K562 (cell line): ENCODE measurements at regions not wholly inside any gene's neighbourhood (a gene's known extent, or its start where the extent isn't known, plus 50 kb on each side); places are given as distances from the start of the nearest gene placed in this dataset.

Experiments used
- ATAC-seq: fragments of 200-7000 bp; cut with Tn5 transposase; 3 replicates; pipeline ENCODE4 v1.9.1; 2020; ENCODE audit warnings: moderate library complexity
- BruUV-seq: library from RNA; stranded (reverse); fragments of 400-500 nt; replicated peaks from 2 replicates; lab custom pipeline; 2021; lab: Mats Ljungman, UMichigan
- CTCF ChIA-PET: fragments of 300-600 bp; formaldehyde crosslinking; extraction: SDS; loops from one replicate; lab custom pipeline; 2021; ENCODE audit warnings: low intra/inter-chr PET ratio; lab: Yijun Ruan, JAX
- POLR2A ChIA-PET: fragments of 300-600, 350-650 bp; sonication (Branson Sonifier 250); formaldehyde crosslinking; extraction: SDS; loops from one replicate; lab custom pipeline; 2021; ENCODE audit warnings: antibody characterized with exemption, inconsistent platforms; lab: Yijun Ruan, JAX
- DNase-seq, 4 experiments: peaks; one replicate each; pipeline versions ENCODE4 v3.0.0 to v3.0.0-alpha.2; 2011 to 2018; ENCODE audit warnings: low spot score in 3 of 4, mixed read lengths in 3 of 4; ENCODE audit errors: extremely low read depth in 1 of 4
- FAIRE-seq: peaks from 2 replicates; lab custom pipeline; 2011; peaks lifted over from hg19 to GRCh38; lab: Jason Lieb, UNC
- H2AFZ ChIP-seq: 2 replicates; pipeline ENCODE4 v1.6.0; 2011; ENCODE audit warnings: low read depth, low read length, control low read depth, inconsistent platforms
- H3K27ac ChIP-seq: fragments of 200-600 bp; 3 replicates; pipeline ENCODE4 v1.8.0; 2011; ENCODE audit warnings: low read depth, mild to moderate bottlenecking, control low read depth, inconsistent platforms, low read length, moderate library complexity, mixed read lengths; ENCODE audit errors: extremely low read depth
- H3K27me3 ChIP-seq, 2 experiments: fragments of 300-600 bp in 1 of 2; 2 replicates in 1 of 2; 3 replicates in 1 of 2; pipeline versions ENCODE4 v1.6.0 to v1.8.0; 2011; ENCODE audit warnings: inconsistent platforms in 2 of 2, low read length in 2 of 2, mild to moderate bottlenecking in 1 of 2, mixed read lengths in 1 of 2, moderate library complexity in 1 of 2; ENCODE audit not compliant: control insufficient read depth in 2 of 2, insufficient read depth in 2 of 2
- H3K36me3 ChIP-seq: fragments of 300-600 bp; 3 replicates; pipeline ENCODE4 v1.8.0; 2011; ENCODE audit warnings: mild to moderate bottlenecking, low read length, inconsistent platforms; ENCODE audit not compliant: control insufficient read depth, insufficient read depth
- H3K4me1 ChIP-seq, 2 experiments: fragments of 200-600 bp in 1 of 2; replicated peaks in 1 of 2; 2 replicates in 1 of 2; 3 replicates in 1 of 2; pipeline versions ENCODE4 v1.5.1 to v1.8.0; 2011; ENCODE audit warnings: inconsistent platforms in 2 of 2, low read length in 2 of 2, mild to moderate bottlenecking in 1 of 2, mixed read lengths in 1 of 2, moderate library complexity in 1 of 2; ENCODE audit not compliant: control insufficient read depth in 2 of 2, insufficient read depth in 2 of 2
- H3K4me2 ChIP-seq: 2 replicates; pipeline ENCODE4 v1.6.1; 2011; ENCODE audit warnings: low read length, control low read depth, inconsistent platforms, mixed read lengths; ENCODE audit not compliant: insufficient read depth
- H3K4me3 ChIP-seq: fragments of 200-600 bp; sonication (generic), shearing (Covaris generic); 2 replicates; pipeline ENCODE4 v1.5.1; 2016; ENCODE audit warnings: control low read depth, inconsistent platforms
- H3K79me2 ChIP-seq: fragments of 200-600 bp; 3 replicates; pipeline ENCODE4 v1.8.0; 2011; ENCODE audit warnings: low read length, inconsistent platforms; ENCODE audit not compliant: control insufficient read depth, insufficient read depth
- H3K9ac ChIP-seq, 2 experiments: 2 replicates each; pipeline versions ENCODE4 v1.6.0 to v1.6.1; 2011; ENCODE audit warnings: low read depth in 2 of 2, low read length in 2 of 2, control low read depth in 1 of 2, inconsistent platforms in 1 of 2, mild to moderate bottlenecking in 1 of 2, mixed read lengths in 1 of 2; ENCODE audit not compliant: insufficient read depth in 1 of 2
- H3K9me1 ChIP-seq: one replicate; pipeline ENCODE4 v1.6.0; 2011; ENCODE audit warnings: inconsistent platforms, mild to moderate bottlenecking, low read length, moderate library complexity; ENCODE audit not compliant: control insufficient read depth, insufficient read depth
- H3K9me3 ChIP-seq: replicated peaks from 2 replicates; pipeline ENCODE4 v1.5.1; 2011; ENCODE audit warnings: low read depth, low read length, inconsistent platforms; ENCODE audit not compliant: control insufficient read depth, insufficient read depth
- H4K20me1 ChIP-seq: replicated peaks from 2 replicates; pipeline ENCODE4 v1.6.1; 2011; ENCODE audit warnings: low read length, inconsistent platforms, mixed read lengths; ENCODE audit not compliant: control insufficient read depth, insufficient read depth
- DNMT1 ChIP-seq: fragments of 450-650 bp; IDR thresholded peaks from 2 replicates; pipeline ENCODE4 v1.6.1; 2016; ENCODE audit warnings: antibody characterized with exemption, mild to moderate bottlenecking
- LEF1 ChIP-seq: fragments of 450-650 bp; IDR thresholded peaks from 2 replicates; pipeline ENCODE4 v1.6.1; 2016; ENCODE audit warnings: mild to moderate bottlenecking
- NFYB ChIP-seq: IDR thresholded peaks from 2 replicates; pipeline ENCODE4 v1.6.1; 2011; ENCODE audit warnings: mild to moderate bottlenecking, moderate library complexity; ENCODE audit not compliant: insufficient read length; ENCODE audit errors: extremely low read depth
- SNRNP70 ChIP-seq: fragments of 200-400 bp; formaldehyde crosslinking; optimal IDR thresholded peaks from 2 replicates; pipeline ENCODE3; 2017; ENCODE audit warnings: low read depth, low read length
- ZNF316 ChIP-seq: fragments of 450-650 bp; IDR thresholded peaks from 2 replicates; pipeline ENCODE4 v1.6.1; 2016
- ZNF584 ChIP-seq: fragments of 200-800 bp; sonication (Bioruptor generic); IDR thresholded peaks from 2 replicates; pipeline ENCODE4 v1.6.1; 2016; ENCODE audit warnings: low read depth, mild to moderate bottlenecking, missing genetic modification characterization, missing compliant biosample characterization
- WGBS: fragments of 100-300 bp; shearing (Covaris generic); methylation state at CpG from one replicate; pipeline ENCODE4 v1.1.6; 2016; ENCODE audit warnings: low coverage, mixed read lengths; ENCODE audit not compliant: insufficient coverage; ENCODE audit errors: missing lambda C conversion rate; 5-methylcytosine and 5-hydroxymethylcytosine counted together
- in situ Hi-C: fragments of 300-500 bp; cut with MboI; formaldehyde crosslinking; loops from 4 replicates; pipeline ENCODE4 v1.15.0; 2018; ENCODE audit warnings: inconsistent platforms, mixed read lengths
- intact Hi-C: fragments of 100-400 bp; cut with micrococcal nuclease; formaldehyde crosslinking; loops from 2 replicates; pipeline ENCODE4 v1.14.2; 2022
- TF ChIP-seq, protein P1 (sequence below): fragments of 250-450 bp; sonication (Bioruptor Pico); IDR thresholded peaks from 2 replicates; pipeline ENCODE4 v1.9.0; 2021; ENCODE audit warnings: mild to moderate bottlenecking, inconsistent platforms

DNA sequence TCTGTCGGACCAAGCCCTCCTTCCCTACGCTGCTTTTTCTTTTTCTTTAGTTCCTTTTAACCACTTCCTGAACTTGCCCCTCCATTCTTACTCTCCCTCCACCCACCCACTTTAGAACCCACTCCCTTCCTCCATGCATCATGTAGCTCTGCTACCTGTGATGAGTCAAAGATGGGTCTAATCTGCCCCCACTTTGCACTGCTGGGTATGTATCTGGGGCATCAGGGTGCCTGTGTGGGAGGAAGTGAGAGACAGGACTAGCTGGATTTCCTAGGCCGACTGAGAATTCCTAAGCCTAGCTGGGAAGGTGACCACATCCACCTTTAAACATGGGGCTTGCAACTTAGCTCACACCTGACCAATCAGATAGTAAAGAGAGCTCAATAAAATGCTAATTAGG lies 157.7 kb downstream of the SEC16B start:
- FAIRE-seq (no peak), ATAC-seq (no peak), DNase-seq (no peak)
- Histone ChIP-seq H2AFZ (no peak overlapping the region), H3K79me2 (no peaks in the 10 kb centered on the region), H3K27ac (no peak overlapping the region), H3K4me1 (no peaks in the 10 kb centered on the region), H3K9me3 (peaks cover 1% of the 10 kb centered on the region), H3K36me3 (no peaks in the 10 kb centered on the region), H3K4me3 (no peak overlapping the region), H3K27me3 (no peaks in the 10 kb centered on the region), H3K9me1 (no peaks in the 10 kb centered on the region), H3K4me2 (no peak overlapping the region), H3K9ac (no peak overlapping the region), H4K20me1 (no peaks in the 10 kb centered on the region)
- TF ChIP-seq LEF1 (no peak), ZNF316 (peak; percentile 9; the same call in 1 of the 2 replicates)
- 0% methylated on average over 3 of the region's 3 CpGs for WGBS
- ChIA-PET CTCF (no interaction called here), POLR2A (no interaction called here)
- intact Hi-C loops = no loop called here
- BruUV-seq = no TSS peak
- in situ Hi-C loops = no loop called here

DNA sequence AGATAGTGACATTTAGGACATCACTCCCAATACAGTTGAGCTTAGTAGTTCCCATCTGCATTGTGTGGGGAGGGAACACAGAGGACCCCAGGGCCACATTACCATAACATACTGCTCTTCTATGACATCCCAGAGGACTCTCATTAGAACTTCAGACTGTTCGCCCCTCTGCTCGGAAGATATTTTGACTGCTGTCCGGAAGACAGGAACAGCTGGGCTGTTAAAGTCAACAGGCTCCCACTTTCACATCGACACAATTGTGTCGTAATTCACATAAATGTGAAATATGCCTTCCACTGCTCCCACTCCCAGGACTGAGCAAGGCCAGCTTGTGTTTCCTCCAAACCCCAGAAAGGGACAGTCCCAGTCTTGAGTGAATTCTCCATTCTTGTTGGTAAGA lies 158.4 kb downstream of the SEC16B start:
- WGBS = 1% methylated on average over 5 of the region's 5 CpGs
- POLR2A ChIA-PET = no interaction called here
- Histone ChIP-seq H4K20me1 (no peaks in the 10 kb centered on the region), H3K9ac (no peak overlapping the region), H3K27ac (no peak overlapping the region), H3K9me3 (no peaks in the 10 kb centered on the region; the same call in 1 of the 2 replicates), H3K79me2 (no peaks in the 10 kb centered on the region), H3K9me1 (no peaks in the 10 kb centered on the region), H3K4me1 (no peaks in the 10 kb centered on the region), H3K36me3 (no peaks in the 10 kb centered on the region), H2AFZ (no peak overlapping the region), H3K4me2 (no peak overlapping the region), H3K4me3 (no peak overlapping the region), H3K27me3 (no peaks in the 10 kb centered on the region)
- CTCF ChIA-PET = no interaction called here
- in situ Hi-C loops = no loop called here
- TF ChIP-seq NFYB = no peak
- TF ChIP-seq SNRNP70 = no peak
- no peak for TF ChIP-seq DNMT1
- no peak for TF ChIP-seq ZNF584 (CRISPR knock-in tag)
- TF ChIP-seq, protein P1, sequence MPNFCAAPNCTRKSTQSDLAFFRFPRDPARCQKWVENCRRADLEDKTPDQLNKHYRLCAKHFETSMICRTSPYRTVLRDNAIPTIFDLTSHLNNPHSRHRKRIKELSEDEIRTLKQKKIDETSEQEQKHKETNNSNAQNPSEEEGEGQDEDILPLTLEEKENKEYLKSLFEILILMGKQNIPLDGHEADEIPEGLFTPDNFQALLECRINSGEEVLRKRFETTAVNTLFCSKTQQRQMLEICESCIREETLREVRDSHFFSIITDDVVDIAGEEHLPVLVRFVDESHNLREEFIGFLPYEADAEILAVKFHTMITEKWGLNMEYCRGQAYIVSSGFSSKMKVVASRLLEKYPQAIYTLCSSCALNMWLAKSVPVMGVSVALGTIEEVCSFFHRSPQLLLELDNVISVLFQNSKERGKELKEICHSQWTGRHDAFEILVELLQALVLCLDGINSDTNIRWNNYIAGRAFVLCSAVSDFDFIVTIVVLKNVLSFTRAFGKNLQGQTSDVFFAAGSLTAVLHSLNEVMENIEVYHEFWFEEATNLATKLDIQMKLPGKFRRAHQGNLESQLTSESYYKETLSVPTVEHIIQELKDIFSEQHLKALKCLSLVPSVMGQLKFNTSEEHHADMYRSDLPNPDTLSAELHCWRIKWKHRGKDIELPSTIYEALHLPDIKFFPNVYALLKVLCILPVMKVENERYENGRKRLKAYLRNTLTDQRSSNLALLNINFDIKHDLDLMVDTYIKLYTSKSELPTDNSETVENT (CRISPR knock-in tag) = no peak
- DNase-seq (no peak), FAIRE-seq (no peak), ATAC-seq (no peak)
- intact Hi-C loops = no loop called here
- no TSS peak for BruUV-seq
